Daoy (cell line): ENCODE measurements at regions not wholly inside any gene's neighbourhood (a gene's known extent, or its start where the extent isn't known, plus 50 kb on each side); places are given as distances from the start of the nearest gene placed in this dataset.

Experiments used
- DNase-seq: peaks from one replicate; pipeline ENCODE4 v3.0.0-alpha.2; 2015; ENCODE audit warnings: low read depth

DNA sequence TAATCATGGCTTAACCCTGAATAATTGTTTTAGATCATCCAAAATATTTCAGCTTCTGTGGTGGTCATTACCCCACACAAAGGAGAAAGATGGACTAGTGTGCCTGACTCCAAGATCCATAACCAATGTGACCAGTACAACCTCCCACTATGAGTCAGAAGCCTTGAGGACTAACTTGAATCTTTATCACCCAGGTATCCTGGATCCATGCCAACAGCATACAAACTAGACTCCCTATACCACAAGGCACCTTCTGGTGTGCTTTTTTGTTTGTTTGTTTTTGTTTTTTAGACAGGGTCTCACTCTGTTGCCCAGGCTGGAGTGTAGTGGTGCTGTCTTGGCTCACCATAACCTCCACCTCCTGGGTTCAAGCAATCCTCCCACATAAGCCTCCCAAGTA lies 317.7 kb downstream of the VPS13C start:
- no peak for DNase-seq

DNA sequence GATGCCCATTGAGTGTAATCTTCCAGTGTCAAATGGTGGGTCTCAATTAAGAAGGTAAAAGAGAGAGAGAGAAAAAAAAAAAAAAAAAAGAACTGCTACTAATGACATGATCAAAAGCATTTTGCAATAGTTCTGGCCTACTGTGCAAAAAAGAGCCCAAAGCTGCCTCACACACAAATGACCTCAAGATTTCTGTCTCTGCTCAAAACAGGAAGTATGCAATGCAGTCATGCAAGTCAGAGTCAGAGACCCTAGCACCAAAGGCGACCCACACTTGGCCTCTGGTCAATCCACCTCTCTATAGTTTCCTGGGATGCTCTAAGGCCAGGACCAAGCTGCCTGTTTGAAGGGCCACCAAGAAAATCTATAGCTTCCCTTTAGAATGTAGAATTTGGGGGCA lies 323.5 kb downstream of the VPS13C start:
- no peak for DNase-seq

- no peak for DNase-seq
These were observed 329.1 kb downstream of the VPS13C start for GRCh38 chr15:61731099-61731498.

GRCh38 chr15:61729646-61730045 lies 330.6 kb downstream of the VPS13C start:
- no peak for DNase-seq

- no peak for DNase-seq
These were observed 334.1 kb downstream of the VPS13C start for GRCh38 chr15:61726166-61726565.

DNA sequence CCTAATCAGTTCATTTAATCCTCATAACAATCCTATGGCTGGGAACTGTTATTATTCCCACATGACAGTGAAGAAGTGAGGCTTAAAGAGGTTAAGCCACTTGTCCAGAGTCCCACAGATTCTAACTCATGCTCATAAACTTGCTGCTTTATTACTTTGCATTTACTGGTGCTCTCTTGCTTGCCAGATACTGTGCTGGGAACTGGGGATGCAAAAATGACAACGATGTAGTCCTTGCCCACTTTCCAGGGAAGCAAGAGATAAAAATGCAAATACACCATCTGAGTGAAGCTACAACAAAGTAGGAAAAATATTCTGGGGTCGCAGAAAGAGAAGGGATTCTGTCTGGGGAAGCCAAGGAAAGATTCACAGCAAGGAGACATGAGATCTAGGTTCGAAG lies 335.0 kb downstream of the VPS13C start:
- DNase-seq, result no peak

GRCh38 chr15:61724251-61724939 lies 335.9 kb downstream of the VPS13C start:
- DNase-seq, result no peak

GRCh38 chr15:61721418-61721817 lies 338.8 kb downstream of the VPS13C start:
- no peak for DNase-seq

DNA sequence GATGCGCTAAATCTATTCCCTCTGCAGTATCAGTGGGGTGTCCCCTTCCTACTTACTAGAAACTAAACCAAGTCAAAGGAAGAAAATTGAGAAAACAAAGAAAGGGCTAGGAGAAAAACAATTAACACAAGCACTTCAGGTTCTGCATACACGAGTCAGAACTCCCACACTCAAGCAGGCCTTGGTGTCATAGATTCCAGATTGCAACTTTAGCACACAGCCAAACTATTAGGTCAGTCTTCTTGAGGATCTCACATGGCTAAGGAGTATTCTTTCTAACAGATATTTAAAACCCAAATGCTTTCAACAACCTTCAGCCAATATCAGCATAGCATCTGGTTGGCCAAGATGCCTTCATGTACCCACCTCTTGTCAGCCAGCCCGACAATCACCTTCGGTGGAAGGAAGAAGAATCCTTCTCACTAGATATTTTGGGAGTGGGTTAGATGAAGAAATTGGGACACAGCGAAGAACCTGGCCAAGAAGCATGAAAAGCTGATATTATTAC lies 340.0 kb downstream of the VPS13C start:
- DNase-seq, result no peak

GRCh38 chr15:61715082-61715481 lies 345.2 kb downstream of the VPS13C start:
- DNase-seq, result peak; percentile 83

- DNase-seq, result no peak
These were observed 348.0 kb downstream of the VPS13C start for GRCh38 chr15:61712129-61712759.

DNA sequence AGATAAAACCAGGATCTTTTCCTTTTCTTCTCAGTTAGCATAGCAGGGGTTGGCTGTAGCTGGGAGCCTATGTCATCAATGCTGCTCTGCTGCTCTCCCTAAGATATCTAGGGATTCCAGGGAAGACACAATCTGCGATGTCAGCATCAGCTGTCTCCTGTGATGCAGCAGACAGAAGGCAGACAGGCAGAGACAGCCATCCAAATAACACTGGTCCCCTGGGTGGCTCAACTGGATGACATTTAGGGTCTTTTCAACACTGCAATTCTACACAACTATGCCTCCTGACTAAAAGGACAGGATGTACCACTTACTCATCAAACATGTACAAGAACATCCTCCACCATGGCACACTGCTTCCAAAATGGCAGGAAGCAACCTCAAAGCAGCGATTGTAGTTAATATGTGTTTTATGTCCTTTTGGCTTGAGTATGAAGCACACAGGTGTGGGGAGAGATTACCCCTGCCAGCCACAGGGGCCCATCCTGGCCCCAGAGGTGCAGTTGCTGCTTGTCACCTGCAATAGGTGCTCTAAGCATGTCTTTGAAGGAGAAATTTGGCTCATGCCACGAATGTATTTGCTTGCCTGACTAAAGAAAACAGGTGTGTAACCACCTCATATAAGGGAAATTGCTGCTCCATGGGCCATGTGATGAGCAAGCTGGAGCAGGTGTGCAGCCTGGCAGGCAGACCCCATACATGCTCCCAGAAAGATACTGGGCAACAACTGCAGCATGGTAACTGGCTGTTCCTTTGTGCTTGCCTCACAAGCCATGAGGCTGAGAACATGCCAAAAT lies 357.8 kb downstream of the VPS13C start:
- DNase-seq, result no peak

DNA sequence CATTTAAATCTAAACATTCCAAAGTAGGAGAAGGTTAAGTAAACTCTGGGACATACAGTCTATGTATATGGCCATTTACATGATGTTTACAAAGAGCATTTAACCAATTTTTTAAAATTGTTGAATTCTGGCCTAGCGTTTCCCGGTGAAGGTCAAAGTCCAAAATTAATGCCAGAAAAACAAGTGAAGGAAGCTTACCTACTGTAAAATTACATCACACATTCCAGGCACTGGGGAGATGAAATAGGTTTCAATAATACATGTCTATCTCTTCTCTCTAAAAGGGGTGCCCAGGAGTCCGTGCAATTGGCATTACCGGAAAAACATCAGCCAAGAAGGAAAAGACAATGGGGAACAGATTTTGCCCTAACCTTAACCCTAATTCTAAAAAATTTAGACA lies 358.8 kb downstream of the VPS13C start:
- DNase-seq, result no peak

DNA sequence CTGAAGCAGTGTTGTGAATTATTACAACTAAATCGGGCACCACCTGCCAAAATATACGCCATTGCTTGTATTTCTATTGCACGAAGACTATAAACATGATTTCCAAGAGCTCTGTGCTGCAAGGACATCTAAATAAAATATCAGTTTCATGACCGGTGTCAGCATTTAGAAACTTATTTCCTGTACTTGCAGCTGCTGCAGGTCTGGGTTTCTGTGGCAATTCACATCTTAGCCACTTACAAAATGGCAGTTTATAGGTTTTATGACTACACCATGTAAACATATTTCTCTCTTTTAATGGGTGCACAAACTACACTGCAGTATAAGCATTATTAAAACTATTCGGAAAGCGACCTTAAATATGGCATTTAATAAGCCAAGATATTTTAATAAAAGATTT lies 359.4 kb downstream of the VPS13C start:
- DNase-seq, result no peak

DNA sequence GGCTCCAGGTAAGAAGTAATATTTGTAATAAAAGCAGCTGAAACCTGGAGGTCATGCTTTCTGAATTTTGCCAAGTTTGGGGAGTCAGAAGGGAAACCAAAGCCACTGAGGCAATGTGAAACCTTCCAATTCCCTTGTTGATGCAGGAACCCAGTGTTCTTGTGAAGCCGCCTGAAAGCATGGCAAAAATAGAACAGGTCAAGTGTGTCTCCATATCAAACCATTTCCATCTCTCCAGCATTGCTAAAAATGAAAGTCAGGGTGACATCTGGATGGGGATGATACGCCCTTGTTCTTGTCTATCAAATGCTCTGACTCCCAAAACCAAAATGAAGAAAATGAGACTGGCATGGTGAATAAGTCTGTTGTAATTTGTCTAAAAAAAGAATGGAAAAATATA lies 362.5 kb downstream of the VPS13C start:
- DNase-seq, result no peak

DNA sequence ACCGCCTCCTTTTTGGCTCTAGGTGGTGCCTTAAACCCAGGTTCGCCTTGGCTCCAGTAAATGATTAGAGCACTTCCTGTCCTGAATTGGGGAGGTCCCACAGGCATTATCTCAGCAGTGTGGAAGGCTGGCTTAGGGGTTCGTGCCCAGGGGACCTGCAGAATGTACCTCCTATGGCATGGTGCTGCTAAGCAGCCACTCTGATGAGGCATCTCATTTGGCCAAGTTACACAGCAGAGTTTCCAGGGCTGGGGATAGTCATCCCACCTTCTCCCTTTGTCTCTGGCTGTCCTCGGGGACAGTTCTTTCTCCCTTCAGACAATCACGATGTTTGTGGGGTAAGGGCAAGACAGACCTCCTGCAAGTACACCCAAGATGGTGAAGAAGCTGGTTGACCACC lies 371.2 kb downstream of the VPS13C start:
- DNase-seq, result no peak

DNA sequence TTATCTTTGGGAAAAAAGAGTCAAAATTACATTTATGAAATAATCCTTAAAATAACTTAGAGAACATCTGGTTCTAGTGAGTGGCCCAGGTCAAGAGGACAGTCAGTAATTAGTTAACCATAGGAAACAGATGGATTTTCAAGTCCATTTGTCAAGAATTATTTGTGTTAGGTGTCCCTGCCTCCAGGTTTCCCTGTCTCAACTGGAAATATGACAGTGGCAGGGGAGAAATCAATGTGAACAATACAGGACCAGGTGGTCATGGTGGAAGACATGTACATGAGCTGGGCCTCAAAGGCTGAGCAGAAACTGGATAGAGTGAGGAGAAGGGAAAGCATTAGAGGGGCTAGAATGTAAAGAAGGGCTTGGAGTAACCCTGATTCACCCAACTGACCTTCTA lies 372.6 kb downstream of the VPS13C start:
- DNase-seq, result no peak

DNA sequence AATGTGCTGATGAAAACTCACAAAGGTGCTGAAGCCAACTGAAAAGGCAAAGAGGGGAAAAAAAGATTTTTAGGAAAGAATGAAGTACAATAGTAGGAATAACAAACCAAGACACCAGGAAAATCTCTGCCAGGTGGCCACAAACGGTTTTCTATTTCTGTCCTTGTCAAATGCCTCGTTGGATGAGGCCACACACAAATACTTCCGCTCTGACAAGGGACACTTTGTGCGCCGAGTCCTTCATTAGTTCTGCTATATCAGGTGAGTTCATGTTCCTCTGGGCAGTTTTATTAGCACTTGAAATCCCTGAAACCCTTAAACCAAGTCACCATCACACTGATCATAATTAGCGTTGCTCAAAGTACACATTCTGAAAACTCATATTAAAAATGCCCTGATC lies 373.1 kb downstream of the VPS13C start:
- no peak for DNase-seq

GRCh38 chr15:61685971-61686370 lies 374.3 kb downstream of the VPS13C start:
- DNase-seq, result no peak

DNA sequence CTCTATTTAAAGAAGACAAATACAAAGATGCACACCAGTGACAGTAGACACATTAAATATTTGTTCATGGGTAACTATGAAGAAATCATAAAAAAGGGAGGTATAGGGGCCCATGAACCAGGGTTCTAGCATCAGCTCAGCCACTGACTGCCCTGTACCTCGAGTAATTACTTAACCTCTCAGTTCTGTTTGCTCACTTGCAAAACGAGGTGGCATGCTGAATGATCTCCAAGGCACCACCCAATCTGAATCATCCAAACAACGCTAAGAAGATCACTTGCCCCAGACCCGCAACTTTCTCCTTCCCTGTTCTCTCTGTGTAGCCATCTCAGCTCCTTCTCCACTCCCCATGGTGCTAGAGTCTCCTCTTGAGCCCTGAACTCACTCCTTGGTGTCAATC lies 374.7 kb downstream of the VPS13C start:
- no peak for DNase-seq

GRCh38 chr15:61684749-61685467 lies 375.3 kb downstream of the VPS13C start:
- no peak for DNase-seq
